ENCODE measurements at regions not wholly inside any gene's neighbourhood (a gene's known extent, or its start where the extent isn't known, plus 50 kb on each side); places are given as distances from the start of the nearest gene placed in this dataset.

DNA sequence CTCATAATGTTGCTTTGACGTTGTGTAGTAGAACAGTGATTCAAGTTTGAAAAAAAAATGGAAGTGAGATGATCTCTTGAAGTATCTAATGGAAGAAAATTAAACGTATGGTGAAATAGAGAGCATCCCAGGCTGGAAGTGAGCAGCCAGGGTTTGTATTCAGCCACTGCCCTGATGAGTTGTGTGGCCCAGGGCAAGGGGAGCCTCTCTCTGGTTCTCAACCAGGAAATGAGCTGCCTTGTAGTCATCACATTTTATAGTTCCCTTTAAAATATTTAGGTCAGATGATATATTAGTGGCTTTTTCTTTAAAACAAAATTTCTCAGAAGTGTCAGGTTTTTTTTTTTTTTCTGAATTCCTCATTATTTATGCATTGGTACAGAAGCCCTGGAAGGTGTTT lies 150.3 kb downstream of the GPAT3 start:
- TF ChIP-seq SIN3A (IDR thresholded peaks at IDR 0.05; ENCODE audit: borderline replicate concordance, insufficient read depth, low read length): no peak
- TF ChIP-seq, protein P1, sequence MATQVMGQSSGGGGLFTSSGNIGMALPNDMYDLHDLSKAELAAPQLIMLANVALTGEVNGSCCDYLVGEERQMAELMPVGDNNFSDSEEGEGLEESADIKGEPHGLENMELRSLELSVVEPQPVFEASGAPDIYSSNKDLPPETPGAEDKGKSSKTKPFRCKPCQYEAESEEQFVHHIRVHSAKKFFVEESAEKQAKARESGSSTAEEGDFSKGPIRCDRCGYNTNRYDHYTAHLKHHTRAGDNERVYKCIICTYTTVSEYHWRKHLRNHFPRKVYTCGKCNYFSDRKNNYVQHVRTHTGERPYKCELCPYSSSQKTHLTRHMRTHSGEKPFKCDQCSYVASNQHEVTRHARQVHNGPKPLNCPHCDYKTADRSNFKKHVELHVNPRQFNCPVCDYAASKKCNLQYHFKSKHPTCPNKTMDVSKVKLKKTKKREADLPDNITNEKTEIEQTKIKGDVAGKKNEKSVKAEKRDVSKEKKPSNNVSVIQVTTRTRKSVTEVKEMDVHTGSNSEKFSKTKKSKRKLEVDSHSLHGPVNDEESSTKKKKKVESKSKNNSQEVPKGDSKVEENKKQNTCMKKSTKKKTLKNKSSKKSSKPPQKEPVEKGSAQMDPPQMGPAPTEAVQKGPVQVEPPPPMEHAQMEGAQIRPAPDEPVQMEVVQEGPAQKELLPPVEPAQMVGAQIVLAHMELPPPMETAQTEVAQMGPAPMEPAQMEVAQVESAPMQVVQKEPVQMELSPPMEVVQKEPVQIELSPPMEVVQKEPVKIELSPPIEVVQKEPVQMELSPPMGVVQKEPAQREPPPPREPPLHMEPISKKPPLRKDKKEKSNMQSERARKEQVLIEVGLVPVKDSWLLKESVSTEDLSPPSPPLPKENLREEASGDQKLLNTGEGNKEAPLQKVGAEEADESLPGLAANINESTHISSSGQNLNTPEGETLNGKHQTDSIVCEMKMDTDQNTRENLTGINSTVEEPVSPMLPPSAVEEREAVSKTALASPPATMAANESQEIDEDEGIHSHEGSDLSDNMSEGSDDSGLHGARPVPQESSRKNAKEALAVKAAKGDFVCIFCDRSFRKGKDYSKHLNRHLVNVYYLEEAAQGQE (IDR thresholded peaks at IDR 0.05; ENCODE audit: insufficient read depth in 1 of 2, low read depth in 2 of 2, low read length in 2 of 2): no peak

Data from PFSK-1 (cell line).